Motor neuron (in vitro differentiated cells): ENCODE measurements at regions not wholly inside any gene's neighbourhood (a gene's known extent, or its start where the extent isn't known, plus 50 kb on each side); places are given as distances from the start of the nearest gene placed in this dataset.
"Not testable (repeated sequence)": the region's sequence is repeated elsewhere in the genome, so short reads cannot be mapped to it uniquely, and the experiment has no call there.

Experiments used
- ATAC-seq, 8 experiments: fragments of 200-7000 bp; cut with Tn5 transposase; replicated peaks in 6 of 8; 2 replicates each; pipeline ENCODE4 v1.8.0; 2021; ENCODE audit warnings: mild to moderate bottlenecking in 8 of 8, moderate library complexity in 8 of 8
- H3K27ac ChIP-seq, 2 donors: fragments of 250-450 bp; sonication (Bioruptor Pico); 2 replicates each; pipeline ENCODE4 v1.9.0; 2021; ENCODE audit warnings: antibody characterized with exemption in 2 of 2, mild to moderate bottlenecking in 2 of 2, moderate library complexity in 1 of 2
- H3K4me1 ChIP-seq, 2 donors: fragments of 250-450 bp; sonication (Bioruptor Pico); replicated peaks in 1 of 2; 2 replicates each; pipeline ENCODE4 v1.6.1; 2021; ENCODE audit warnings: antibody characterized with exemption in 2 of 2, mild to moderate bottlenecking in 2 of 2, moderate library complexity in 1 of 2
- H3K4me3 ChIP-seq, 5 donors: fragments of 250-450 bp; sonication (Bioruptor Pico); 2 replicates each; pipeline ENCODE4 v1.9.0; 2021; ENCODE audit warnings: antibody characterized with exemption in 5 of 5, mild to moderate bottlenecking in 5 of 5, moderate library complexity in 4 of 5
- WGBS, 10 experiments: fragments of 450-650 bp; shearing (Covaris generic); methylation state at CpG; one replicate each; pipeline ENCODE4 v1.0.0; 2022; 5-methylcytosine and 5-hydroxymethylcytosine counted together
- in situ Hi-C, 9 experiments: fragments of 400-800 bp; cut with MboI; loops; one replicate each; pipeline ENCODE4 v1.15.0; 2021; ENCODE audit warnings: low sequenced_read_pairs in 9 of 9, low pct_unique_long_range_greater_than_20kb in 2 of 9; ENCODE audit not compliant: unreplicated experiment in 9 of 9

GRCh38 chr2:185240796-185241195 lies 497.8 kb upstream of the FSIP2 start:
- in situ Hi-C loops: no loop called here
- 3 to 89% (median 82%) methylated on average over 3 to 4 of the region's 4 CpGs; no CpG with 5 or more reads in 1 of the 10 experiments for WGBS, 10 experiments
- Histone ChIP-seq H3K27ac (no peak overlapping the region), H3K4me1 (no peaks in the 10 kb centered on the region), H3K4me3 (no peak overlapping the region)
- ATAC-seq: no peak

- H3K4me3 ChIP-seq: no peak overlapping the region
- WGBS, 10 experiments: 16 to 100% (median 87%) methylated on average over 2 to 13 of the region's 13 CpGs; no CpG with 5 or more reads in 1 of the 10 experiments
- H3K4me1 ChIP-seq: no peaks in the 10 kb centered on the region
- no peak overlapping the region for H3K27ac ChIP-seq
- ATAC-seq: no peak
- in situ Hi-C loops: no loop called here
These were observed 497.0 kb upstream of the FSIP2 start for GRCh38 chr2:185241556-185241955.

- WGBS, 10 experiments: 0 to 100% (median 10%) methylated on average over 1 to 2 of the region's 2 CpGs; no CpG with 5 or more reads in 3 of the 10 experiments
- ATAC-seq: no peak
- Histone ChIP-seq H3K4me3 (no peak overlapping the region), H3K4me1 (no peaks in the 10 kb centered on the region), H3K27ac (no peak overlapping the region)
- in situ Hi-C loops: no loop called here
These were observed 496.1 kb upstream of the FSIP2 start for GRCh38 chr2:185242462-185242861.

- no peaks in the 10 kb centered on the region for H3K4me1 ChIP-seq
- in situ Hi-C loops: no loop called here
- no peak overlapping the region for H3K4me3 ChIP-seq
- WGBS, 10 experiments: 14 to 100% (median 94%) methylated on average over 1 to 4 of the region's 4 CpGs; no CpG with 5 or more reads in 1 of the 10 experiments
- no peak overlapping the region for H3K27ac ChIP-seq
- ATAC-seq: no peak
These were observed 493.4 kb upstream of the FSIP2 start for GRCh38 chr2:185245216-185245615.

- peak in 1 of 8 experiments; percentile 64 for ATAC-seq
These were observed 492.8 kb upstream of the FSIP2 start for GRCh38 chr2:185245806-185246205.

GRCh38 chr2:185246717-185247116 lies 491.9 kb upstream of the FSIP2 start:
- Histone ChIP-seq H3K4me3 (no peak overlapping the region), H3K4me1 (no peaks in the 10 kb centered on the region), H3K27ac (no peak overlapping the region)
- in situ Hi-C loops: no loop called here
- ATAC-seq: no peak

More at GRCh38 chr2:185245806-185246205, 492.8 kb upstream of the FSIP2 start:
- 0 to 100% (median 75%) methylated on average over 1 of the region's 1 CpG; no CpG with 5 or more reads in 2 of the 10 experiments for WGBS, 10 experiments
- no peak overlapping the region for H3K4me3 ChIP-seq
- in situ Hi-C loops: no loop called here
- no peak overlapping the region for H3K27ac ChIP-seq
- no peaks in the 10 kb centered on the region for H3K4me1 ChIP-seq

- WGBS, 10 experiments: 0 to 23% (median 0%) methylated on average over 1 of the region's 1 CpG; no CpG with 5 or more reads in 1 of the 10 experiments
- ATAC-seq: no peak
- H3K4me1 ChIP-seq: no peaks in the 10 kb centered on the region
- no peak overlapping the region for H3K27ac ChIP-seq
- H3K4me3 ChIP-seq: no peak overlapping the region
- in situ Hi-C loops: loop anchor here in 1 of 9 experiments (25.0 kb wide), 1 partner anchor 618 kb away; no protein-coding TSS in a partner anchor
These were observed 483.0 kb upstream of the FSIP2 start for GRCh38 chr2:185255566-185255965.

GRCh38 chr2:185265747-185266146 lies 472.9 kb upstream of the FSIP2 start:
- no peak for ATAC-seq
- H3K27ac ChIP-seq: no peak overlapping the region
- H3K4me1 ChIP-seq: no peaks in the 10 kb centered on the region
- 0 to 100% (median 63%) methylated on average over 1 of the region's 1 CpG; no CpG with 5 or more reads in 3 of the 10 experiments for WGBS, 10 experiments
- in situ Hi-C loops: loop anchor here in 1 of 9 experiments (25.0 kb wide), 1 partner anchor 628 kb away; no protein-coding TSS in a partner anchor
- no peak overlapping the region for H3K4me3 ChIP-seq

GRCh38 chr2:185268651-185269050 lies 470.0 kb upstream of the FSIP2 start:
- Histone ChIP-seq H3K4me3 (no peak overlapping the region), H3K27ac (no peak overlapping the region), H3K4me1 (no peaks in the 10 kb centered on the region)
- in situ Hi-C loops: loop anchor here in 1 of 9 experiments (25.0 kb wide), 1 partner anchor 631 kb away; no protein-coding TSS in a partner anchor
- WGBS, 10 experiments: 32 to 99% (median 92%) methylated on average over 3 of the region's 3 CpGs
- no peak for ATAC-seq

- 3 to 100% (median 73%) methylated on average over 1 to 4 of the region's 4 CpGs for WGBS, 10 experiments
- in situ Hi-C loops: loop anchor here in 1 of 9 experiments (25.0 kb wide), 1 partner anchor 638 kb away; no protein-coding TSS in a partner anchor
- Histone ChIP-seq H3K4me3 (no peak overlapping the region), H3K27ac (no peak overlapping the region), H3K4me1 (no peaks in the 10 kb centered on the region)
- ATAC-seq: no peak
These were observed 463.7 kb upstream of the FSIP2 start for GRCh38 chr2:185274718-185275484.

GRCh38 chr2:185275979-185276378 lies 462.6 kb upstream of the FSIP2 start:
- ATAC-seq, in situ Hi-C loops, H3K4me1 ChIP-seq, H3K27ac ChIP-seq, H3K4me3 ChIP-seq: not testable (repeated sequence)
- 0 to 100% (median 83%) methylated on average over 1 to 2 of the region's 3 CpGs; no CpG with 5 or more reads in 5 of the 10 experiments for WGBS, 10 experiments

- in situ Hi-C loops: no loop called here
- 0 to 100% (median 51%) methylated on average over 1 to 2 of the region's 2 CpGs; no CpG with 5 or more reads in 2 of the 10 experiments for WGBS, 10 experiments
- no peak overlapping the region for H3K27ac ChIP-seq
These were observed 459.8 kb upstream of the FSIP2 start for GRCh38 chr2:185278761-185279160.

GRCh38 chr2:185279999-185280398 lies 458.6 kb upstream of the FSIP2 start:
- ATAC-seq: no peak
- in situ Hi-C loops: no loop called here

More at GRCh38 chr2:185278761-185279160, 459.8 kb upstream of the FSIP2 start:
- no peak for ATAC-seq
- Histone ChIP-seq H3K4me1 (no peaks in the 10 kb centered on the region), H3K4me3 (no peak overlapping the region)

GRCh38 chr2:185284696-185285095 lies 453.9 kb upstream of the FSIP2 start:
- H3K4me1 ChIP-seq: peaks cover 0 to under 1% of the 10 kb centered on the region in 2 donors
- no peak overlapping the region for H3K4me3 ChIP-seq
- in situ Hi-C loops: no loop called here
- ATAC-seq: peak in 1 of 8 experiments; percentile 18
- no peak overlapping the region for H3K27ac ChIP-seq

More at GRCh38 chr2:185279999-185280398, 458.6 kb upstream of the FSIP2 start:
- Histone ChIP-seq H3K4me3 (no peak overlapping the region), H3K4me1 (no peaks in the 10 kb centered on the region), H3K27ac (no peak overlapping the region)
